DMS114 treated with DMSO at 0.1 percent for 48 hours (cell line): ENCODE measurements at regions not wholly inside any gene's neighbourhood (a gene's known extent, or its start where the extent isn't known, plus 50 kb on each side); places are given as distances from the start of the nearest gene placed in this dataset.

Experiments
- DNase-seq: peaks from one replicate; lab custom pipeline; 2025; ENCODE audit not compliant: unreplicated experiment; lab: John Stamatoyannopoulos, UW

DNA sequence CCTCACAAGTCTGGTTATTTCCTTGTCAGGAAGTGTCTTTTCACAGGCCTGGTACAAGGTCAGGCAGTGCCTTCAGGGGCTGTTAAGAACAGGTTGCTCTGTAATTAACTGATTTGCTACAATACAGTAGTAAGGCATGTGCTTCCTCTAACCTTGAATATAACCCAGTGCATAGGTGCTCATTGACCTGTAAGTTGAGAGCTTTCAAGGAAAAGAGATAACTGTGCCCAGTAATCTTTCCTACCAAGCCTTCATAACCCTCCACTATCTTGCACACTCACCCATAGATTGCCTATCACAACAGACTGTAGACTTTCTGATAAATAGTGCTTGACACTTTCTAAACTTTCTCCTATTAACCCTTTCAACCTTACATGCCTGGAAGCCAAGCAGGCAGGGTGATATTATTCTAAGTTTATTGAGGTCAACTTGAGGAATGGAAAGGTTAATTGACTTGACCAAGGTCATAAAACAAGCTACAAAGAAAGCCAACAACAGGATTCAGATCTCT, 148.1 kb downstream of the PPARGC1A start:
- no peak for DNase-seq

DNA sequence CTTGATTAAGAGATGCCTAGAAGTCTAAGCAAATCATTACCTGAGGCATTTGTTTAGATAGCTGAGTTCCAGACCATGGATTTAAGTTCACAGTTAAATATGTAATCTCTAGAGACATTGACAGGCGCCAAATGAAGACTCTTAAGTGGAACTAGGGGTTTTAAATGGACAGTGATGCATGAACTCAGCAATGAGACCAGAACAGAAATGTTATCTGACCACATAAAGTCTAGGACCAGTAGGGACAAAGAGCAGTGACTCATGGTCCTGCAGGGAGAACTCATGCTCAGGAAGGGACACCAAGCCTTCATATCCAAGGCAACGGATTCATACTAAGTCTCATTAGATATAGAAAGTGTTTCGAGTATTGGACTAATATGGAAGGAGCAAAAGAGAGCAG, 152.3 kb downstream of the PPARGC1A start:
- no peak for DNase-seq

DNA sequence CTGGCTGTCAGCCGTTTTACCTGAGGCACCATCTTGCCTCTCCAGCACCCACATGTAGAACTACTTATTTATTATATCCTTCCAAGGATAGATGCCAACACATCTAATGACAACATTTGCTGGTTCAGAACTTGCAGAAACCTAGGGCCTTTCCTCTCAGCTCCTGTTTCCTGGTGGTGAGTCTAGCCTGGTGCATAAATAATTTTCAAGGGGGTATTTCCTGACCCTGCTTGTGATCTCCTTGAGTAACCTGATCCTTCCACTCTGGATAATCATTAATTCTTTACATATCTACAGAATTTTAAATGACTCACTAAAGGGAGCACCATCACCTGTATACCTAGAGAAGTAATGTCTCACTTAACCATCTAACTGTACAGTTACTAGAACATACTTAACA, 153.4 kb downstream of the PPARGC1A start:
- no peak for DNase-seq

DNA sequence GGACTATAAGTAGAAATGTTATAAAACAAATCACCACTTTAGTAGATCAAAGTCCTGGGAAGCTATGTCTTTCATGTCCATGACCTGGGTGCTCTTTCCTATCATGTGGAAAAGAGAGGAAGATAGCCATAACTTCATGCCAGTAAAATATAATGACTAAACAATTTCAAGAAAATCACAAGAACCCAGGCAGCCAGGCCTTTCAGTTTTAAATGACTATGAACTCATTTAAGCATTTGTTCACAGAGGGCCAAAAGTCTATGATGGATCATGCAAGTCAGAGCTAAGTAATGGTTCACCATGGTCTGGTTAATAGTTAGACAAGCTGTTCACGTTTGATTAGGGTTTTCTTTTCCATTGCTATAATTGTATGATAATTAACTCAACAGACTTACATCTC, 155.8 kb downstream of the PPARGC1A start:
- no peak for DNase-seq

DNA sequence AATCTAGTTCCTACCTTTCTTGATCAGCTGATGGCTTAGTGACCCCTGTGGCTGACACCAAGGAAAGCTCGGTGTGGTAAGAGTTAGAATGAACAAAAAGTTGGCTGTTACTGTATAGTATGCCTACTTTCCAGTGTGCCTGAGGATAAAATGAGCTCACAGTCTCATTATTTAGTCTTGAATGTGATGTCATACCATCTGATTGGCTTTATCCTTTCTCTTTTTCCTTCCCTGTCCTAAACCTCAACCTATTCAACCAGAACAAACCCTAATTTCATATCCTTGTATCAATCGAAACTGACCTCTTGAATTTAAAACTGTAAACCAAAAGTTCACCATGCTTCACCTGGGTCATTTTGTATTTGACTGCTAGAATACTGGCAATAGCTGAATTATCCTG, 156.4 kb downstream of the PPARGC1A start:
- no peak for DNase-seq

DNA sequence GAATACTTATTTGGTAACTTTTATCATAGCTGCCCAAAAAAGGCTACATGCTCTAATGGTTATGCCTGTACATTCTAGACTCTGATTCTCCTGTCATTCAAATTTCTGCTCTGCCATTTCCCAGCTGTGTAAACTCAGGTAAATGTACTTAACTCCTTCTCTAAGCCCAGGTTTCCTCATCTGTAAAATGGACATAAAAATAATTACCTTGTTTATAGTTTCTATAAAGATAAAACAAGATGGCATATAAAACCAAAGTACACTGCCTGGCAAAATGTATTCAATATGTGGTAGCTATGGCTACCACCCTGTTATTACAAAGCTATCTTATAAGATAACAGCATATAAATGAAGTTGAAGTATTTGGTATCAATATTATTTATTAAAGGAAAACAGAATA, 158.8 kb downstream of the PPARGC1A start:
- DNase-seq, result no peak

DNA sequence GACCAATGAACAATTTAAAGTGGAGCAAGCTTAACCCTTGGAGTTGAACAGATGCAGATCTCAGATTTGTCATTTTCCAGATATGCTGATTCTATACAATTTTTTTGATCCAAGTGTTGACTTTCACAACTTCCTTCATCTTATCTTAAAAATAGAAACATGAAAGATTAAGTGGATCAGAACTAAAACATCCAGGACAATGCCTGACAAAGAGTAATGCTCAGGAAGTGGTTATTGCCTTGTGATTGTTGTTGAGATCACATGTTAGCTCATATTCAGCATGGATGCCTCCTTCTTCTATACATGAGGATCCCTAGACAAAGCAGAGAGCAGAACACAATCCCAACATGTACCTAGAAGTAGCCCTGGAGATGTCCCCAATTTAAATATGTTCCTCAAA, 160.9 kb downstream of the PPARGC1A start:
- DNase-seq, result no peak

DNA sequence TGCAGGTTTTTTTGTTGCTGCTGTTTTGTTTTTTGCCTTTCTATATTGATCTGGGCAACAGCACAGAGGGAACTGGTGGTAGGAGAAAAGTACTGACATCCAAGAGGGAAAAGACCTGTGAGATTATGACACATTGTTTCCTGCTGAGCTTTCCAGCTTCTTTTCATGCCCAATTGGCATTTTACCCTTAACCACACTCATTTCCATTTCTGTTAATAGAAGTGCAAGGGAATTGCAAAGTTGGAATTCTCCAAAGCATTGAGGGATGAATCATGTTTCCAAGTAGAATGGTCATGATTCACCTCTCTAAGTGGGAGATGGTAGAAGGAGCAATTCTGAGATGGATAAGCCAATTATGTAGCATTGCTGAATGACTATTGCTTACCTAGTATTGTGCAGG, 161.5 kb downstream of the PPARGC1A start:
- DNase-seq, result no peak

DNA sequence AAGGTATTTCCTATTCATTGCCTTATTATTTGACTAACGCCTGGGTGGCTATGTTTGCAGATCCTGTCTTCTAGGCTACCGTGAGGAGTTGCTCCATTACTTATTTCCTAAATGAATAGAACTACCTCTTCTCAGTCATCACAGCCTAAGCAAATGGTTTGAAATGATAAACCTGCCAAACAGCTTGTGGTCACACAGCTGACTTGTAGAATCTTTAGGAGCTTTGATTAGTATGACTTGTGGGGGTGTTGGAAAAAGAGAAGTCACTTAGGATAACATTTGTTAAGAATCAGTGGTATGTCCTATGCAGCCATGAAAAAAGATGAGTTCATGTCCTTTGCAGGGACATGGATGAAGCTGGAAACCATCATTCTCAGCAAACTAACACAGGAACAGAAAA, 169.3 kb downstream of the PPARGC1A start:
- no peak for DNase-seq

DNA sequence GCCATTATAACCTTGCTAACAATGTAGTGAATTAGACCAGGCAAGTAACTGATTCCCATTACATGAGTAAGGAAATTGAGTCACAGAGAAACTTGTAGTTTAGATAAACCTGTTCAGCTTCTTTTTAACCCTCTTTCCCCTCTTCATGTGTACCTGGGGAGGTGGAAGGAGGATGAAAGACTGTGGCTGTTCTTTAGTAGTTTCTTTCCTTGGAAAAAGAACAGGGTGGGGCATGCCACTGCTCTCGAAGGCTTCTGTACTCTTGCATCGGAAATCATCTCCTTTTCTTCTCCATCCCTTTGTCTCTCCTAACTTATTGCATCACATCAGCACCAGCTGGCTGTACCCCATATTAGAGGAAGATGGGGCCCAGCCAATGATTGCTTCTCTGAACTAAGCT, 171.4 kb downstream of the PPARGC1A start:
- no peak for DNase-seq

DNA sequence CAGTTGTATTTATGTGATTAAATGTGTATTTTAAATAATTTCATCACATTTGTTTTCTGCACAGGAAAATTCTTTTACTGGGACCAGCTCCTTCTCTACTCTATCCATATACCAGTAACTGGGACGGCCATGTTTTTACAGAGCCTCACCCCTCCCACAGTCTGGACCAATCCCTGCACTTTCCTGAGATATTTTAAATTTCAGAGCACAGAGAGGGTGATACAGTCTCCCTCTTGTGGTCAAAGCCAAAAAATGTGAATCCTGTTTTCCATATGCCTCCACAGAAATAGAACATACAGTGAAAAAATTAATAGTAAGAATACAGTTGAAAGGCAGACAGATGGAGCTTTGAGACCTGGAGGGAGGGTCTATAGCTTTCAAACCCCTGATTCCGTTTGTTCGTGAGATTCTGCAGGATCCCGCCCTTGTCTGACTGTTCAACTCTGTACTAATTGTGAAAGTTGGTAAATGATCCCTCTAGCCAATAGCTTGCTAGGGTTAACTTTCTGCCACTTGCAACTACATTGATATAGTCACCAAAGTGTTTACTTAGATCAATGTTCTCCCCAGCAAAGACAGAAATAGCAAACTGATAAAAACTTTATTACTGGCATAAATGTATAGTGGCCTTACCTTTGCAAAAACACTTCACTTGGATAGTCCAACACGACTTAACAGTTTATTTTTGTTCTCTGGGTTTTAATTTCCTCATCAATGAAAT, 172.2 kb downstream of the PPARGC1A start:
- DNase-seq, result peak; percentile 9

DNA sequence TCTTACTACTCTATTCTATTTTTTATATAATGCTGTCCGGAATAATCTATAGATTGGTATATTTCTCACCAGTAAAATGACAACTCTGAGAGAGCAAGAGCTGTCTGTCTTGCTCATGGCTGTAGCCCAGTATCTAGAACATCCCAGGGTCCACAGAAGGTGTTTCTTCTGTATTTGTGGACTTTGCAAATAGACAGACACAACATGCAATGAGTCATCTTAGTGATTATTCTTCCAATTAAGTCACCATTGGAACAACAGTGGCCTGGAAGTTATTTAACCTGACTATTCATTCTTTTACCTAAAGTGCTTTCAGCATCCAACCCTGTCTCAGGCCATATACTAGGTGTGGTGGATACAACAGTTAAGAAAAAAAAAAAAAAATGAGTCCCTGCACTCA, 179.5 kb downstream of the PPARGC1A start:
- no peak for DNase-seq

DNA sequence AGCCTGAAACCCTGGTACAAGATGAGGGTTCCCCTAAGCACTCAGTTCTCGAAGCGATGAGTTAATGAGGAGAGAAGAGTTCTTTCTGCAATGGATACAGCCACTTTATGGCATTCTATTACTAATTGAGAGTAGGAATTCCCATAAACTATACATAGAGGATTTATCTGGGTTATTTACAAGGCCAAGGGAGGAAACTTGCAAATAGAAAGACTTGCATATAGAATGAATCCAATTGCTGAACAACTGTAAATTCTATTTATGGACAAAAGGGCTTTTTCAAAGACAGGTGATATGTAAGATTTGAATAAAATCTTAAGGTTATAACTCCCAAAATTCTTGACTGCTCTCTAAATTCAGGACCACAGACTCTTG, 182.2 kb downstream of the PPARGC1A start:
- no peak for DNase-seq

DNA sequence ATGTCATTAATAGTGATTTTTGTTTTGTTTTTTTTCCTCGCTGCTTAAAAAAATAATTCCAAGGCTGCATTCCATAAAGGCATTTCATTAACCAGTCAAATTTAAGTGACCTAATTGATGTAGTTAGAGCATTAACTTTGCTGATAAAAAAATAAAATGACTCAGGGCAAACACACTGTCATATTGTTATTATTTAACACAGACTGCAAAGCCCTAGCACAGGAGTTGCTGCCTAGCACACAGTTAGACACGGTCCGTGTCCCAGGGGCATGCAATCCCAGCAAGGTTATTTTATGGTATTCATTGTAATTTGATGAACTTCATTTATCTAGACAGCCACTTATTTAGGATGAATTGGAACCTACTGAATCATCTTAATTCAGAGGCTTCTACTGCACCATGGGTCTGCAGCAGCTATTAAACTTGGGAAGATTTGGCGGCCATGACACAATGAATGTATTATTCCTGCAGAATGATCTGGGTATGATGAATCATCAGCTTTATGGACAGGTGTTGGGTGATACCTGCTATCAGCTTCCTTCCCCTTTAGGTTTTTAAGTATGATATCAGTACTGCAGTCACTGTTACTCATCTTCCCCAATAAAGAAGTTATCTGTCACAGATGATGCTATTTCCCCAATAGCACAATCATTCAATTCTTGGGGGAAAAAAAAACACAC, 182.7 kb downstream of the PPARGC1A start:
- DNase-seq, result no peak

DNA sequence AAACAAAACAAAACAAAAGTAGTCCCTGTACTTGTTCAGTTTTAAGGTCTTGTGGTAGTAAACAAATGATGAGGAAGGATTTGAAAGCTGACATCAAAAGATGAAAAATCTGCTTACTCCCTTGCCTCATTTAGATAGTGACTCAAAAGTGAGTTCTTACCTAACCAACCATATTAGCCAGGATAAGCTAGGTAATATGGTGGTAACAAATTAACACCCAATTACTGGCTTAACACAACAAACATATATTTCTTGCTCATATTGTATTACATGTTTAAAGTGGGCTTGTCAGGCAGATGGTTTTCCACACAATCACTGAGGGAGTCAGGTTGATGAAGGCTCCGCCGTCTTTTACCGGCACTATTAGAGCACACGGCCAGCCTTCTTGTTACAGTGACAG, 189.7 kb downstream of the PPARGC1A start:
- no peak for DNase-seq

DNA sequence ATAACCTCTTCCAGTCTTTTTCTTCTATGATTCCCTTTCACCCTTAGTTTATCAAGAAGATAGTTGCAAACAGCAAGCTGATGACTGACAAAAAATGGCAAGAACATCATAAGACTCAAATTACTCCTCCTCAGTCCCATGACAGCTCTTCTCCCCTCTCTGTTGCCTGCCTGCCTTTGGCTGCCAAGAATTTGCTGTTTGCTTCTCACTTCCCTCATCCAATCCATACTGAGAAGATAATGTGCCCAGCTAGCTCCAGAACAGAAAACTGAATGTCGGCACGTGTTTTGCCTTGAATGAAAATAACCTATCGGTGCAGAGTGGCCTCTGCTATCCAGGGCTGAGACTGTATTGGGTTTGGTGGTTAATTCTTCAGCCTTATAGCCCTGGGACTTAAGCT, 192.1 kb downstream of the PPARGC1A start:
- no peak for DNase-seq

DNA sequence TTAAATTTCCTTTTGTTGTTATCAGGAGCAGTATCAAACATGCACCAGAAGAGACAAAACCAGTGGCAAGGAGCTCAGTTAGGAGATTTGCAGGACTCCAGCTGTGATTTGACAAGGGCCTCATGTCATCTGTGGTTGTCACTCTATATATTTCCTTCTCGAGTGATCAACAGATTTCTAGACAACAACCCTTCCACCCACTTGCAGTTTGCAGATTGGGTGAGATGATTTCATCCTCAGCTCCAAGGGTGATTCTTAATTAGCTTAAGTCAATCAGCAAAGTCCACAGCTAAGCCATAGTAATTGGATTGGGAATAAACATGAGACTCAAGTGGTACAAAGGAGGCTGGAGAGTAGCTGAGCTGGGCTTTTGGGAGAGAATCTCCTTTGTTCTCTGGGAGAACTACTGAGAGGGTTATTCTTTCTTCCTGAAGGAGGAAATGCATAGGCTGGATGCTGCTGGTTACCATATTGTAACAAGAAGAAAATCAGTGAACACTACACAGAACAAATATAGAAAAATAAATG, 192.8 kb downstream of the PPARGC1A start:
- no peak for DNase-seq

DNA sequence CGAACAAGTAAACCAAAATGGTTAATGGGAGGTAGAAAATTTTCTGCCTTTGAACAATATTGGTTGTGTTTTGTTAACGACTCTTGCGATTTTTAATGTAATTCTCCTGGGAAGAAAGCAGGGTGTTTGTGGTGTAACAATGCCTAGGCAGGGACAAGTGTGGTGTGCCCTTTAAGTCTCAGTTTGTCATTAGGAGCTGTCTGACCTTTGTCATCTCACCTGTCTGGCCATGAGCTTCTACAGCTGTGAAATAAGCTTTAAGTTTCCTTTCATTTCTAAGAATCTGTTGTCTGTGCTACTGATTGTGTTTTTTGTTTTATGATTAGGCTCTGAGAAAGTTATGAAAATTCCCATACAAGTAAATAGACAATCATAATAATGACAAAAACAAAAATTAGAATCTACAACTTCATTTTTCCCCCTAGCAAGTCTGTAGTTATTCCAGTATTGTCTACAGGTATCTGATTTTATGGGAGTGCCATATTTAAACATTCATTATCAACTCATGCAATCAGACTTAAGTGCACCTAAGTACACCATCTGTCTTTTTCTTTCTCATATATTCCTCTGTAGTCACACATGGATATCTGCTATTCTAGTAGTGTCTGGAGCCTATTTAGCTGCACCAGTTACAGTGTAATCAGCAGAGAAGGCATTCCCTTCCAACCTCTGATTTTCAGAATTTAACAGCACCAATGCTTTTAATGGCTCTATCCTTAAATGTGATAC, 203.5 kb downstream of the PPARGC1A start:
- DNase-seq, result no peak

DNA sequence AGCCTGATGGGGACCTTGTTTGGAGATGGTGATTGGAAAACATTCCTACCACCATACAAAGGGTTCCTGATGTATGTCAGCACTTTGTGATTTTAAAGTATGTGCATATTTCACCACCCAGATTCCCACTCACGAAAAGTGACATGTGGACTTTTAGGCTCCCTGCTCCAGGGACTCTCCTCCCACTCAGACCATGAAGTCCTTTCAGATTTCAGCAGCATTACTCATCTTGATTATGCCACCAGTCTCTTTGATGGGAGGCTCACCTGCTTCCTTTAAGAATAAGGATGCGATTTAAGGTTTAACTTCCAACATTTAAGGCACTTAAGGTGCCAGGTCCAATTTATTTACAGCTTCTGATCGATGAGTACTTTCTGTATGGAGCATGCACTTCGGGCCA, 204.4 kb downstream of the PPARGC1A start:
- no peak for DNase-seq

DNA sequence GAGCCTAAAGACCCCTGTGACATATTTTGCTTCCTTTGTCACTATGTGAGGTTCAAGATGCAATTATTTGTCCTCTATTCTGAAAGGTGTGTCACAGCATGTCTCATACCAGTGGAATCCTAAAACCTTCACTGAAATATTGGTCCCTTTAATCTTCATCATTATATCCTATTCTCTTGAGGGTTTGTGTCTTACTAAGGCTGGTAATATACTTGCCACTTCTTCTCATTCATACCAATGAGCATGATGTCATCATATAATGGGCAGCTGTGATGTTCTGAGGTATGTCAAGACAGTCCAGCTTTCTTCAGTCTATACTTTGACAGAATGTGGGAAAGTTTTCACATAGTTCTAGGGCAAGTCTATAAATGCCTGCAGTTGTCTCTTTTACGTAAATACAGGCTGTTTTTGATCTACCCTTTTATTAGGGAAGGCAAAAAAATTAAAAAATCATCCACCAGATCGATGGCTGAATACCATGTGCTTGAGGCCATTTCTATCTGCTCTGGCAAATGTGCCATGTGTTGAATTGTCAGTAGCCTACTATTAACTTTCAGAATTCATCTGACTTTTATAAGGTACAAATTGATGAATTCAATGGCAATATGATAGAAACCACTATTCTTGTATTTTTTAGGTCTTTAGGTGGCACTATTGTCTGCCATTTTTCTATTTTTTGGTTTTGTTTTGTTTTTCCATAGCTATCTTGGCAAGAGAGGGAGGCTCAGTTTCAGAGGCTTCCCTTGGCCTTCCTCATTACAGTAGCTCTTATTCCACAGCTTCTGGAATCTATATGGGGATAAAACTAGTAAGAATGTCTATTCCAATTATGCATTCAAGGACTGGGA, 209.0 kb downstream of the PPARGC1A start:
- DNase-seq, result no peak

DNA sequence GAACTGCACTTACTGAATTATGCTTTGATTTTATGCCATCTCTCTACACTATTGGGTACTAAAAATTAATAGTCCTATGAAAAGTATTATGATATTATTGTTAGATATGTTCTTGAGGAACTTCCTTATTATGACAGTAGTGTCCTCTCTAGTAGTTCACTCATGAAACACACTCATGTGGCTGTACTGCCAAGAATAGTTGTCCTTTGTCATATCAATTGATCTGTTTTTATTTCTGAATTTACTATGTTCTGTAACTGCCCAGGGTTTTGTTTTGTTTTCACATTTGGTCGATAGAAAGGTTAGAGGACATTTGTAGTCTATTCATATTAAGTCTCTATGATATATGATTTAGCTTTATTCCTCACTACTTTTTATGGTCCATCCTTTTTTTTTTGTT, 215.2 kb downstream of the PPARGC1A start:
- DNase-seq, result no peak
